Parathyroid adenoma (tissue), 2 donors: ENCODE measurements at regions not wholly inside any gene's neighbourhood (a gene's known extent, or its start where the extent isn't known, plus 50 kb on each side); places are given as distances from the start of the nearest gene placed in this dataset.
"Not testable (repeated sequence)": the region's sequence is repeated elsewhere in the genome, so short reads cannot be mapped to it uniquely, and the experiment has no call there.

Source experiments
- H2AFZ ChIP-seq: fragments of 300-600 bp; sonication (generic); one replicate; pipeline ENCODE4 v1.7.0; 2017; ENCODE audit warnings: antibody characterized with exemption, mild to moderate bottlenecking
- H3K27ac ChIP-seq: fragments of 300-600 bp; sonication (generic); one replicate; pipeline ENCODE4 v1.7.0; 2017
- H3K27me3 ChIP-seq: fragments of 300-600 bp; sonication (generic); one replicate; pipeline ENCODE4 v1.7.0; 2017; ENCODE audit warnings: low read length; ENCODE audit not compliant: control insufficient read depth, insufficient read depth
- H3K36me3 ChIP-seq: fragments of 300-600 bp; sonication (generic); one replicate; pipeline ENCODE4 v1.7.0; 2017; ENCODE audit warnings: low read length; ENCODE audit not compliant: control insufficient read depth, insufficient read depth
- H3K4me1 ChIP-seq: fragments of 300-600 bp; sonication (generic); one replicate; pipeline ENCODE4 v1.7.0; 2017; ENCODE audit warnings: control low read depth
- H3K4me2 ChIP-seq: fragments of 300-600 bp; sonication (generic); one replicate; pipeline ENCODE4 v1.7.0; 2017; ENCODE audit warnings: low read length
- H3K4me3 ChIP-seq: fragments of 300-600 bp; sonication (generic); one replicate; pipeline ENCODE4 v1.7.0; 2017; ENCODE audit warnings: low read depth, low read length
- H3K79me2 ChIP-seq: fragments of 300-600 bp; sonication (generic); one replicate; pipeline ENCODE4 v1.7.0; 2017; ENCODE audit warnings: control low read depth
- H3K9ac ChIP-seq: fragments of 300-600 bp; sonication (generic); one replicate; pipeline ENCODE4 v1.7.0; 2017; ENCODE audit warnings: mild to moderate bottlenecking
- H3K9me3 ChIP-seq: fragments of 300-600 bp; sonication (generic); one replicate; pipeline ENCODE4 v1.7.0; 2017; ENCODE audit warnings: low read length; ENCODE audit not compliant: control insufficient read depth
- TF ChIP-seq, protein P1 (sequence below): fragments of 300-600 bp; sonication (generic); IDR thresholded peaks from one replicate; pipeline ENCODE4 v1.7.0; 2017; ENCODE audit warnings: antibody characterized with exemption, mild to moderate bottlenecking
- donor health status: primary hyperparathyroidism.

DNA sequence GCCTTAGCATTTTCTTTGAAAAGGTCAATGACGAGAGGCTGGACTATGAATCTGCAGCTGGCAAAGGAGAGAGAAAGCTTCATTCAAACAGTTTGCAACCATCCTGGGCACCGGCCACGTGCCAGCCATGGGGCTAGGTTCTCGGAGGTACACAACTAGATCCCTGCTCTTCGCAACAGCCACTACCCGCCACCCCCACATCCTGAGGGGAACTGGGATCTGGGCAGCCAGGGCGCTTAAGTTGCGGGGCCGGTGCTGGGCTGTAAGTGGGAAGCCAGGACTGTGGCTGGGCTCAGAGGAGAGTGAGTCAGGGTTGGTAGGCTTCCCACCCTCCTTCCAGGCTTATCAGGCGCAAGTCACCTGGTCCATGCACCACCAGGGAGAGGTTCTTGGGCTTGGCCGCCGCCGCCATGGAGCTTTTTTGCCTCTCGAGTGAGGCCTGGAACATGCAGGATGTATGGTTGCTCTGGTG, 95.0 kb upstream of the TERB2 start:
- H3K27ac ChIP-seq: no peak overlapping the region
- no peaks in the 10 kb centered on the region for H3K4me1 ChIP-seq
- no peak overlapping the region for H2AFZ ChIP-seq
- TF ChIP-seq, protein P1, sequence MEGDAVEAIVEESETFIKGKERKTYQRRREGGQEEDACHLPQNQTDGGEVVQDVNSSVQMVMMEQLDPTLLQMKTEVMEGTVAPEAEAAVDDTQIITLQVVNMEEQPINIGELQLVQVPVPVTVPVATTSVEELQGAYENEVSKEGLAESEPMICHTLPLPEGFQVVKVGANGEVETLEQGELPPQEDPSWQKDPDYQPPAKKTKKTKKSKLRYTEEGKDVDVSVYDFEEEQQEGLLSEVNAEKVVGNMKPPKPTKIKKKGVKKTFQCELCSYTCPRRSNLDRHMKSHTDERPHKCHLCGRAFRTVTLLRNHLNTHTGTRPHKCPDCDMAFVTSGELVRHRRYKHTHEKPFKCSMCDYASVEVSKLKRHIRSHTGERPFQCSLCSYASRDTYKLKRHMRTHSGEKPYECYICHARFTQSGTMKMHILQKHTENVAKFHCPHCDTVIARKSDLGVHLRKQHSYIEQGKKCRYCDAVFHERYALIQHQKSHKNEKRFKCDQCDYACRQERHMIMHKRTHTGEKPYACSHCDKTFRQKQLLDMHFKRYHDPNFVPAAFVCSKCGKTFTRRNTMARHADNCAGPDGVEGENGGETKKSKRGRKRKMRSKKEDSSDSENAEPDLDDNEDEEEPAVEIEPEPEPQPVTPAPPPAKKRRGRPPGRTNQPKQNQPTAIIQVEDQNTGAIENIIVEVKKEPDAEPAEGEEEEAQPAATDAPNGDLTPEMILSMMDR: no peak
- no peaks in the 10 kb centered on the region for H3K79me2 ChIP-seq
- no peak overlapping the region for H3K4me2 ChIP-seq
- H3K9ac ChIP-seq: no peak overlapping the region
- no peaks in the 10 kb centered on the region for H3K27me3 ChIP-seq
- H3K4me3 ChIP-seq: no peak overlapping the region
- no peaks in the 10 kb centered on the region for H3K9me3 ChIP-seq
- no peaks in the 10 kb centered on the region for H3K36me3 ChIP-seq

DNA sequence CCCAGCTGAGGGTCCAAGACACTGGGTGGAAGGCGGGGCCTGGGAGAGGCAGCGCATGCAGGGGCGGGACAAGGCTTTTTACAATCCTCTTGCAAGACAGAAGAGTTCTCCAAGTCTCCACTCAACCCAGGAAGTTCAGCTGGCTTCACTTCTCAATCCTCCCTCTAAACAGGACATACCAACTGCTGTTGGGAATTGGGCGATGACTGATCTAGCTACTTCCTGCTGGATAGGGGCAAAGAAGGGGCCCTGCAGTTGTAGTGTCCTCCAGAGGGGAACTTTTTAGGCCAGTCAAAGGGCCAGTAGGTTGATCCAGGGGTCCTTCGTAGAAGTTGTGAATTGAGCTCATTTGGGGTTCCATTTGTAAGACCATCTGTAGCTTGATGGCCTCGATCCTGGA, 94.6 kb upstream of the TERB2 start:
- Histone ChIP-seq H3K79me2 (no peaks in the 10 kb centered on the region), H3K9ac (no peak overlapping the region), H3K9me3 (no peaks in the 10 kb centered on the region), H3K4me2 (no peak overlapping the region), H3K4me1 (no peaks in the 10 kb centered on the region), H3K27me3 (no peaks in the 10 kb centered on the region), H3K27ac (no peak overlapping the region), H2AFZ (no peak overlapping the region), H3K36me3 (no peaks in the 10 kb centered on the region), H3K4me3 (no peak overlapping the region)
- TF ChIP-seq, protein P1: no peak

- not testable (repeated sequence) for H3K27ac ChIP-seq, H3K4me3 ChIP-seq, H3K36me3 ChIP-seq, H3K9me3 ChIP-seq, H3K79me2 ChIP-seq, H3K9ac ChIP-seq, H3K27me3 ChIP-seq, H3K4me1 ChIP-seq, H3K4me2 ChIP-seq
- peak overlapping the region; percentile 9 for H2AFZ ChIP-seq
Measured at GRCh38 chr15:44862866-44863265, 93.6 kb upstream of the TERB2 start.

- H3K4me1 ChIP-seq, H2AFZ ChIP-seq, H3K27ac ChIP-seq, H3K36me3 ChIP-seq, H3K9ac ChIP-seq, H3K9me3 ChIP-seq, H3K4me3 ChIP-seq, H3K4me2 ChIP-seq, H3K79me2 ChIP-seq, H3K27me3 ChIP-seq: not testable (repeated sequence)
Measured at GRCh38 chr15:44868100-44868499, 88.4 kb upstream of the TERB2 start.

DNA sequence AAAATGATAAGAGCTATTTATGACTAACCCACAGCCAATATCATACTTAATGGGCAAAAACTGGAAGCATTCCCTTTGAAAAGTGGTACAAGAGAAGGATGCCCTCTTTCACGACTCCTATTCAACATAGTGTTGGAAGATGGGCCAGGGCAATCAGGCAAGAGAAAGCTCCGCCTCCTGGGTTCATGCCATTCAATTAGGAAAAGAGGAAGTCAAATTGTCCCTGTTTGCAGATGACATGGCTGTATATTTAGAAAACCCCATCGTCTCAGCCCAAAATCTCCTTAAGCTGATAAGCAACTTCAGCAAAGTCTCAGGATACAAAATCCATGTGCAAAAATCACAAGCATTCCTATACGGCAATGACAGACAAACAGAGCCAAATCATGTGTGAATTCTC, 86.4 kb upstream of the TERB2 start:
- not testable (repeated sequence) for H2AFZ ChIP-seq, H3K4me3 ChIP-seq, H3K9me3 ChIP-seq, H3K9ac ChIP-seq, H3K36me3 ChIP-seq, H3K4me1 ChIP-seq, H3K27me3 ChIP-seq, H3K79me2 ChIP-seq, H3K27ac ChIP-seq, H3K4me2 ChIP-seq

GRCh38 chr15:44873103-44873502, 83.4 kb upstream of the TERB2 start:
- H2AFZ ChIP-seq: no peak overlapping the region
- H3K4me3 ChIP-seq: no peak overlapping the region
- H3K4me2 ChIP-seq: no peak overlapping the region
- H3K79me2 ChIP-seq: no peaks in the 10 kb centered on the region
- no peak overlapping the region for H3K27ac ChIP-seq
- H3K4me1 ChIP-seq: no peaks in the 10 kb centered on the region
- H3K9me3 ChIP-seq: no peaks in the 10 kb centered on the region
- H3K9ac ChIP-seq: no peak overlapping the region
- no peaks in the 10 kb centered on the region for H3K36me3 ChIP-seq
- H3K27me3 ChIP-seq: no peaks in the 10 kb centered on the region
- TF ChIP-seq, protein P1: no peak
